ENCODE measurements at regions not wholly inside any gene's neighbourhood (a gene's known extent, or its start where the extent isn't known, plus 50 kb on each side); places are given as distances from the start of the nearest gene placed in this dataset.

GRCh38 chr10:123421461-123421860 is 244.7 kb upstream of the GPR26 start:
- no peak for DNase-seq

DNA sequence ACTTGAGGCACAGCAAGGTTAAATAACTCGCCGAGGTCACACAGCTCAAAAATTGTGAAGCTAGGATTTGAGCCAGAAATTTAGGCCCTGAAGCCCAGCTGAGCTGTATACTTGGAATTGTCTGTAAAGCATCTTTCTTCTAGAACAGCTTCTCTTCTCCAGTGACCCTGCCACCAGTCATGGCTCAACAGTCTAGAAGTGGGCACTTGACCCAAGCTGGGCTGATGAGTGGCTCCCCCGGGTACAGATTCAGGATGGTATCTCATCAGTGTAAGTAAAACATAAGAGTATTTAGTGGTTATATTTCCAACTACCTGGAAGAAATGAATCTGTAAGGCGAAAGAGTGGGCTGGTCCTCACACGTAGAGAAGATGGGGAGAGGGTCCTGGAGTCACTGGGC is 243.9 kb upstream of the GPR26 start:
- no peak for DNase-seq

- no peak for DNase-seq
Measured at GRCh38 chr10:123424537-123424936, 241.6 kb upstream of the GPR26 start.

DNA sequence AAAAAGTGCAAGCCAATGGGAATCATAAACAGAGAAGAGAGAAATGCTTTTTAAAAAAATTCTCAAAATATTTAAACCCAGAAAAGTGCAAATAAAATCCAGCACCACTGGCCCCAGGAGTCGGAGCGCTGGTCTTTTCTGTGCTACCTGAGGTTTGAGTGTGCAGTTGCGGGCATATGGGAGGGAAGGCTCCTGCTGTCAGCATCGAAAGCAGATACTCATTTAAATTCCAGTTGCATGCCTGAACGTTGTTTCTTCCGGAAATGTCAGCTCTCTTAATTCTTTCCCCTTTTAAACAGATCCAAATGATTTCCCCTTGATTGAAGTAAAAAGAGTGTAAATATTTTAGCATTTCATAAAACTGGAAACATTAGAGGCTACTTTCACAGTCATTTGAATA is 240.5 kb upstream of the GPR26 start:
- DNase-seq, result no peak

- DNase-seq, result no peak
Measured at GRCh38 chr10:123427165-123427786, 238.9 kb upstream of the GPR26 start.

- DNase-seq, result no peak
Measured at GRCh38 chr10:123428391-123428790, 237.8 kb upstream of the GPR26 start.

- no peak for DNase-seq
Measured at GRCh38 chr10:123429706-123430221, 236.4 kb upstream of the GPR26 start.

DNA sequence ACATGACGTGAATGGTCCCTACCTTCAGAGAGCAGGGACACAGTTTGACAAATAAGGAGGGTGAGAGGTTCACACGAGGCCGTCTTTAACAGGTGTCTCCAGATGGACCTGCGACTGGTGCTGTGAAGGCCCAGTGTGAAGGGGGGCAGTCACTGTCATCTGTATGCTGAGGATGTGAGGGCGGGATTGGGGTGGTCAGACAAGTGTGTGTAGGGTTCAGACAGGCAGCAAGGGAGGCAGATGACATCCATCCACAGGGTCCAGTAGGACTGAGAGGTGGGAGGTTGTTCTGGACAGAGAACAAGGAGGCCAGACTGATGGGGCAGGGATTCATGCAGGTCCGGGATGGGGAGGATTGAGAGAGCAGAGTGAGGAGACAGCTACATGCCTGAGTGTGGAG is 232.6 kb upstream of the GPR26 start:
- DNase-seq, result no peak

DNA sequence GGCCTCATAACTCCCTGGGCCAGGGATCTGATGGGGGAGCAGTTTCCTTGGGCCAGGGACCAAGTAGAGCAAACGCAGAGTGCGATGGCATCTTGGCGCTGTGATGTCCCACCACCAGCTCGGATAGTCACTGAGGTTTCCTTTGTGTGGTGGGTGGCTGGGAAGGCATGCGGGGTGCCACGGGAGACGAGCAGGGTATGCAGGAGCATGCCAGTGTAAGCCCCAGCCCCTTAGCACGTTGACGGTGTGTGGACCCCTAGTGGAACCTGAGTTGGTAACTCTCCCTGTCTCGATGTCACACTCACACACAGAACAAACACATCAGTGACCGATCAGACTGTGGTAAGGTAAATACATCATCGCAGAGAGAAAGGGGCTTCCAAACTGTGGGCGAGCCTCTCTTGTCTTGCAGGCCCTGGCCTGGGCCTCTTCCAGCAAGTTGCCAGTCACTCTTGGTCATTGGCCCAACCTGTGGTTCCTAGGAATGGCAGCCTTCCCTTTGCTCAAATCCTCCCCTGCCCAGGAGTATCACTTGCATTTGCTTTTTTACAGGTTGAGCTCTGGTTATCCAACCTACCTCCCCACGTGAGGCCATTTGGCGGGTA is 231.6 kb upstream of the GPR26 start:
- DNase-seq, result no peak

DNA sequence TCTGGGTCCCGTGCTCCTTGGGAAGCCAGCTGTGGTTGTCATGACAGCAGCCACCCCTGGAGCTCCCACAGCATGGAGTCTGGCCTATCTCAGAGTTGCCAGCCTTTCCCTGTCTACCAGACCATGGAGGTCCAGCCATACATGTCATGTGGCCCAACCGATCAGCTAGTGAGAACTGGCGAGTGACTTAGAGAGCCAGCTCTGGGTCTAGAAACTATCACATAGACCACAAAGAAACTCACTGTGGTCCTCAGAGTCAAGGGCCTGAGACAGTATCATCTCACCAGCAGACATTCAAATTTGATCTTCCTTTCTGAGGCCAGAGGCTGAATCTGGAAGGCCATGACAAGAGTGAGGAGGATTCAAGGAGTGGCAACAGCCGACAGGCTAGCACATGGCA is 223.3 kb upstream of the GPR26 start:
- DNase-seq, result no peak

- DNase-seq, result no peak
Measured at GRCh38 chr10:123443924-123444323, 222.2 kb upstream of the GPR26 start.

GRCh38 chr10:123445261-123445775 is 220.8 kb upstream of the GPR26 start:
- no peak for DNase-seq

- no peak for DNase-seq
Measured at GRCh38 chr10:123446449-123447156, 219.6 kb upstream of the GPR26 start.

DNA sequence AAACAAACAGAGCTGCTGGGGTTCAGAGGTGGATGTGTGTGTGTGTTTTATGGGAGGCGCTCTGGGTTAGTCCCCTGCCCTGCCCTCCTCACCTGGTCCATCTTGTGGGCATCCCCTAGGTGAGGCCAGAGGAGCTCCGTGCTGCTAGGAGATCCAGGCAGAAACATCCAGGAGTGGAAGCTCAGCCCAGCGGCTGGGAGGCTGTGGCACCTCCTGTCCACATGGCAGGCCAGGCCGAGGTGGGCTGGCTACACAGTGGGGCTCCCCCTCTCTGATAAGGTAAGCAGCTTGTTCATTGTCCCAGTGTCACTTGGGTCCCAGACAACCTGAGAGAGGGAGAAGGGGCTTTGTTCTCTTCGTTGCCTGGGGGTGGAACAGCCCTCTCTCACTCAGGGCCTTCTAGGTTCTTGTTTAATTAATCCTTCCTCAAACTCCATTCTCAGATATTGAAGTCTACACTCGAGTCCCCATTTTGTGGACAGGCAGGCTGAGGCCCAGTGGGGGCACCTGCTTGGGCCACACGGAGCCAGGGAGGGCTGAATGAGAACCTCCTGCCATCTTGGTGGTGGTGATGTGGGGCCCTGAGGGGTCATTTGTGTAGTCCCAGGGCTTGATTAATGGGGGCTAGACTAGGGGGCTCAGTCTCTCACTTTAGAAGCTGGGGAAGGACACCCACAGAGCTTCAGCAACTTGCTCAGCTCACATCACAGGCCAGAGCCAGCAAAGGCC is 216.8 kb upstream of the GPR26 start:
- no peak for DNase-seq

GRCh38 chr10:123450956-123451605 is 215.1 kb upstream of the GPR26 start:
- DNase-seq, result no peak

DNA sequence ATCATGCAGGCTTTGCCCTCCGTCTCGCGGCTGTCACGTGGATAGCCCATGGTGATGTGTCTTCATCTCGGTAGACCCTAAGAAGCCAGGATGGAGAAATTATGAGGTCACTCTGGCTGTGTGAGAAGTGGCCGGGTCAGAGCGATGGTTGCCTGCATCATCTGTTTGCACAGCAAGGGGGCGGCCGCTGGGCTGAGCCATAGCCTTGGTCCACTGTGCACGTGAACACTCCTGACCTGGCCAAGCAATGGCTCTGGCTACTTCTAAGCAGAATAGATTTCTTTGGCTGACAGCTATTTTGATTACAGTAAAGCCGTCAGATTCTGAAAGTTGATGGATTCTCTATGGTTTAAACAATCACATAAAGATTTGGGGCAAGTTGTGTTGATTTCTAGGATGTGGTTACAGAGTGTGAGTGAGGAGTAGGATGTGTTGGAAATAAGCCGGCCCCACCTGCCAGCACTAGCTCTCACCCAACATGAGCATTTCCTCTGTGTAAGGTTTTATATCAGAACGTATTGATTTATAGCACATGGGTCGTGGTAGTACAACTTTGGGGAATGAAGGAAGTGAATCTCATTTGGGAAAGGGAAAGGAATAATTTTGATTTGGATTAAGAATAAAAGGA is 214.4 kb upstream of the GPR26 start:
- no peak for DNase-seq

DNA sequence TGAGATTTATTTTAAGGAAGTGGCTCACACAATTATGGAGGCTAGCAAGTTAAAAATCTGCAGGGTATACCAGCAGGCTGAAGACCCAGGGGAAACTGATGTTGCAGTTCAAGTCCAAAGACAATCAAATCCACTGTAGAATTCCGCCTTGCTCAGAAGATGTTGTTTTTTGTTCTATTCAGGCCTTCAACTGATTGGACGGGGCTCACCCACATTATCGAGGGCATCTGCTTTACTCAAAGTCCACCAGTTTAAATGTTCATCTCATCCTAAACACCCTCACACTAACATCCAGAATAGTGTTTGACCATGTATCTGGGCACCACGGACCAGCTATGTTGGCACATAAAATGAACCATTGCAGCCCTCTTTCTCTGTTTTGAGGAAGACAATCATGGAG is 211.2 kb upstream of the GPR26 start:
- DNase-seq, result no peak

DNA sequence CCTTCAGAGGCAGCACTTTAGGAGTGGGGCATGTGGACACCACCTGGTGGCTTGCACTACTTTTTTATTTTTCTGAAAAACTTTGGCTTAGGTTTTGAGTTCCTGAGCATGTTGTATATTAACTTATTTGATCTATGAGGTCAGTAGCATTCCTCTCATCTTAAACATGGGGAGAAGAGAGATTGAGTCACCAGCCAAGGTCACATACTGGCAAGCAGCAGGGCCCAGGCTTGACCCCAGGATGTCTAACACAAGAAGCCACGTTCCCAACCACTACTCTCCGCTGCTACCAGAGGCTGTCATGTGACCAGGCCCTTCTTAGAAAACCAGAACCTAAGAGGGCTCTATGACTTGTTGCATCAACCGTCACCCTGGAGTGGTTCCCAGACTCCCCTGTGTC is 210.3 kb upstream of the GPR26 start:
- DNase-seq, result no peak

GRCh38 chr10:123458933-123459332 is 207.2 kb upstream of the GPR26 start:
- DNase-seq, result no peak

DNA sequence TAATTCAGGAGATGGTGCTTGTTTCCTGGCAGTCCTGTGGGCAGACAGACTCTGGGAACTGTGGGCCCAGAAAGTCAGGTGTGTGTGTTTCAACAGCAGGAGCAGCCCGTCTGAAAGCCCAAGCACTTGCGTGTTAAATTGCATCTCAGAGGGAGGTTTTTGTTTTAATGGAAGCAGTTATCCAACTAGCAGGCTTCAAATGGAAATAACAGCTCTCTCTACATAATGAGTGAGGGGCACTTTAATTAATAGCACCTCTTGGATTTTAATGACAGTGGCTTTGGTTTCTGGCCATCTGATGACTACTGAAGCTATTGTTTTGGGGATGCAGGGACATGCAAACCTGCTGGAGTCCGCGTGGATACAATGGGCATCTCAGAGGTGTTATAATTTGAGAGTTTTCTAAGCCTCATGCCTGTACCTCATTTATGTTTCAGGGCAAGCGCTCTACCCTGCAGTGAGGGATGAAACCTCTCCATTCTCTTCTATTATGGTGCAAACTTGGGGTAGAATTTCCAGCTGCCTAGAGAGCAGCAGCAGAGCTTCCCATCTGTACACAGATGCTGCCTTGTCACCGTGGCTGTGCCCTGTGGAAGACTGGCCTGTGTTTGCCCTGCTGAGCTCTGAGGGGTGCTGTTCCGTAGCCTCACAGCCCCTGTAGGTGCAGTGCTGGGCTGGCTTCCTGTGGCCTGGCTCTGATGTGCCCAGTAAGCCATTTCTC is 206.6 kb upstream of the GPR26 start:
- DNase-seq, result no peak

DNA sequence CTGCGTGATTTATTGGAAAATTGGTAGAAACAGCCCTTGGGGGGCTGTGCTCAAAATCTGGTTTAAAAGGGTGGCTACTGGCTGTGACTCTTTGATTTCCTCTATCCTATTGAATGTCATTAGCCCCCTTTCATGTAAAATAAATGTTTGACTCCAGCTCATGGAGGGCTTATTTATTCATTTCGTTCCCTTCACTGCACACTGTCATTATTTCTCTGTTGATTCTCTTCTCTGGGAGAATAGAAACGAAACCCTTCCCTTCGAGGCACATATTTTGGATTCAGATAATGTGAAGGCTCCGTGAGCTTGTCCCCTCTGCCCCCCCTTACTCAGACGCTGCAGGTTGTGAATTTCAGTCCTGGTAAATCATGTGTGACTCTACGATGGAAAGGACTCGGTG is 203.9 kb upstream of the GPR26 start:
- DNase-seq, result no peak

GRCh38 chr10:123462756-123463155 is 203.4 kb upstream of the GPR26 start:
- no peak for DNase-seq

Measured in activated CD4-positive, CD25-positive, alpha-beta regulatory T cell (primary cell).